ENCODE measurements at regions not wholly inside any gene's neighbourhood (a gene's known extent, or its start where the extent isn't known, plus 50 kb on each side); places are given as distances from the start of the nearest gene placed in this dataset.

DNA sequence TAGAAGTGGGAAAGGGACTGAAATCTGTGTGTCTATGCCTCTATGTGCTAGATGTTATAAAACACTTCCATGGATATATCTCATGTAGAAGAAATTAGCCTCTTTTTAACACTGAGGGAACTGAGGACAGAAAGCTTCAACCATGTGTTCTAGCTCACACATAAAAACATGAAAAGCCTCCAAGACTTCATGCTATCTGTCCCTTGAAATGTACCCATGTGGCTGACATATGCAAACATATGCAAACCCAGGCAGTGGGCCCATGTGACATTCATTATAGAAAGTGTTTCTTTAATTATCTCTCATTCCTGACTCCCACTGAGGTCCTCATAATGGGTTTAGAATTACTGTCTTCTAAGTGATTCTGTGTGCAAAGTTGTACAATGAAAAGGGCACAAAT, 134.7 kb upstream of the MAF start:
- TF ChIP-seq, protein P1, sequence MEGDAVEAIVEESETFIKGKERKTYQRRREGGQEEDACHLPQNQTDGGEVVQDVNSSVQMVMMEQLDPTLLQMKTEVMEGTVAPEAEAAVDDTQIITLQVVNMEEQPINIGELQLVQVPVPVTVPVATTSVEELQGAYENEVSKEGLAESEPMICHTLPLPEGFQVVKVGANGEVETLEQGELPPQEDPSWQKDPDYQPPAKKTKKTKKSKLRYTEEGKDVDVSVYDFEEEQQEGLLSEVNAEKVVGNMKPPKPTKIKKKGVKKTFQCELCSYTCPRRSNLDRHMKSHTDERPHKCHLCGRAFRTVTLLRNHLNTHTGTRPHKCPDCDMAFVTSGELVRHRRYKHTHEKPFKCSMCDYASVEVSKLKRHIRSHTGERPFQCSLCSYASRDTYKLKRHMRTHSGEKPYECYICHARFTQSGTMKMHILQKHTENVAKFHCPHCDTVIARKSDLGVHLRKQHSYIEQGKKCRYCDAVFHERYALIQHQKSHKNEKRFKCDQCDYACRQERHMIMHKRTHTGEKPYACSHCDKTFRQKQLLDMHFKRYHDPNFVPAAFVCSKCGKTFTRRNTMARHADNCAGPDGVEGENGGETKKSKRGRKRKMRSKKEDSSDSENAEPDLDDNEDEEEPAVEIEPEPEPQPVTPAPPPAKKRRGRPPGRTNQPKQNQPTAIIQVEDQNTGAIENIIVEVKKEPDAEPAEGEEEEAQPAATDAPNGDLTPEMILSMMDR (IDR thresholded peaks at IDR 0.05; ENCODE audit: insufficient read depth, low read depth, low read length), result no peak
- H3K4me3 ChIP-seq (ENCODE audit: low read depth, low read length), result no peak overlapping the region
- DNase-seq (ENCODE audit: low read depth), result no peak
- no peaks in the 10 kb centered on the region for H3K27me3 ChIP-seq (ENCODE audit: control insufficient read depth, insufficient read depth, low read length)
- CTCF ChIA-PET, result no interaction called here
- H3K36me3 ChIP-seq (ENCODE audit: control insufficient read depth, insufficient read depth, low read length), result no peaks in the 10 kb centered on the region
- POLR2A ChIA-PET, result no interaction called here

GRCh38 chr16:79734721-79735120, 134.2 kb upstream of the MAF start:
- ChIA-PET CTCF (no interaction called here), POLR2A (no interaction called here)
- TF ChIP-seq, protein P1 (IDR thresholded peaks at IDR 0.05; ENCODE audit: insufficient read depth, low read depth, low read length), result no peak
- Histone ChIP-seq H3K36me3 (ENCODE audit: control insufficient read depth, insufficient read depth, low read length) (no peaks in the 10 kb centered on the region), H3K27me3 (ENCODE audit: control insufficient read depth, insufficient read depth, low read length) (no peaks in the 10 kb centered on the region), H3K4me3 (ENCODE audit: low read depth, low read length) (no peak overlapping the region)
- no peak for DNase-seq (ENCODE audit: low read depth)

GRCh38 chr16:79728923-79729240, 128.3 kb upstream of the MAF start:
- H3K27me3 ChIP-seq (ENCODE audit: control insufficient read depth, insufficient read depth, low read length), result no peaks in the 10 kb centered on the region
- ChIA-PET POLR2A (no interaction called here), CTCF (no interaction called here)
- TF ChIP-seq, protein P1 (IDR thresholded peaks at IDR 0.05; ENCODE audit: insufficient read depth, low read depth, low read length), result no peak
- no peak overlapping the region for H3K4me3 ChIP-seq (ENCODE audit: low read depth, low read length)
- no peak for DNase-seq (ENCODE audit: low read depth)
- H3K36me3 ChIP-seq (ENCODE audit: control insufficient read depth, insufficient read depth, low read length), result no peaks in the 10 kb centered on the region

GRCh38 chr16:79728048-79728922, 127.7 kb upstream of the MAF start:
- TF ChIP-seq, protein P1 (IDR thresholded peaks at IDR 0.05; ENCODE audit: insufficient read depth, low read depth, low read length), result no peak
- Histone ChIP-seq H3K4me3 (ENCODE audit: low read depth, low read length) (no peak overlapping the region), H3K27me3 (ENCODE audit: control insufficient read depth, insufficient read depth, low read length) (no peaks in the 10 kb centered on the region), H3K36me3 (ENCODE audit: control insufficient read depth, insufficient read depth, low read length) (no peaks in the 10 kb centered on the region)
- DNase-seq (ENCODE audit: low read depth), result no peak
- ChIA-PET CTCF (no interaction called here), POLR2A (no interaction called here)

GRCh38 chr16:79726902-79727301, 126.4 kb upstream of the MAF start:
- POLR2A ChIA-PET, result no interaction called here
- CTCF ChIA-PET, result no interaction called here
- TF ChIP-seq, protein P1 (IDR thresholded peaks at IDR 0.05; ENCODE audit: insufficient read depth, low read depth, low read length), result no peak
- no peak for DNase-seq (ENCODE audit: low read depth)
- H3K4me3 ChIP-seq (ENCODE audit: low read depth, low read length), result no peak overlapping the region
- no peaks in the 10 kb centered on the region for H3K36me3 ChIP-seq (ENCODE audit: control insufficient read depth, insufficient read depth, low read length)
- H3K27me3 ChIP-seq (ENCODE audit: control insufficient read depth, insufficient read depth, low read length), result no peaks in the 10 kb centered on the region

All from BJ (cell line).